H1 (cell line): ENCODE measurements at regions not wholly inside any gene's neighbourhood (a gene's known extent, or its start where the extent isn't known, plus 50 kb on each side); places are given as distances from the start of the nearest gene placed in this dataset.

Experiments
- E2F6 ChIP-seq: IDR thresholded peaks from 2 replicates; pipeline ENCODE4 v1.6.1; 2012; ENCODE audit warnings: inconsistent platforms
- RFX5 ChIP-seq: IDR thresholded peaks from 2 replicates; pipeline ENCODE4 v1.6.1; 2011; ENCODE audit warnings: low read depth, low read length, improper control_type of control experiment, borderline replicate concordance
- TCF12 ChIP-seq: IDR thresholded peaks from 2 replicates; pipeline ENCODE4 v1.6.1; 2011; ENCODE audit warnings: low read depth, mild to moderate bottlenecking, low read length
- TF ChIP-seq, protein P1 (sequence below): fragments of 300-600 bp; sonication (generic); IDR thresholded peaks from 2 replicates; pipeline ENCODE4 v1.7.1; 2012; ENCODE audit warnings: low read length, moderate library complexity, mild to moderate bottlenecking, inconsistent platforms; ENCODE audit not compliant: insufficient replicate concordance

DNA sequence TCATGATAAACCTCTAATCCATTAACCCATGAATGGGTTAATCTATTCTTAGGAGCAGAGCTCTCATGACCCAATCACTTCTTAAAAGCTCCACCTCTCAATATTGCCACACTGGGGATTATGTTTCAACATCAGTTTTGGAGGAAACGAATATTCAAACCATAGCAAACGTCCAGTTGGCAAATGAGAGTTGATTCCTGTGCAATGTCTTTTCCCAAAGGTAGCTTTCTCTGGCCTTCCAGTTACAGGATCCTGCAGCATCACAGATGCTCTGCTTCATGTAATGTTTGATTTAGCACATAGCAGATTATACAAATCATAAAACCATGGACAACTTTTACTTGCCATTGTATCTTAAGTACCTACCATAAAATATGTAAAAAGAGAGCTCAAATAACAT lies 481.0 kb downstream of the TNS1 start (continued):
- TF ChIP-seq, protein P1, sequence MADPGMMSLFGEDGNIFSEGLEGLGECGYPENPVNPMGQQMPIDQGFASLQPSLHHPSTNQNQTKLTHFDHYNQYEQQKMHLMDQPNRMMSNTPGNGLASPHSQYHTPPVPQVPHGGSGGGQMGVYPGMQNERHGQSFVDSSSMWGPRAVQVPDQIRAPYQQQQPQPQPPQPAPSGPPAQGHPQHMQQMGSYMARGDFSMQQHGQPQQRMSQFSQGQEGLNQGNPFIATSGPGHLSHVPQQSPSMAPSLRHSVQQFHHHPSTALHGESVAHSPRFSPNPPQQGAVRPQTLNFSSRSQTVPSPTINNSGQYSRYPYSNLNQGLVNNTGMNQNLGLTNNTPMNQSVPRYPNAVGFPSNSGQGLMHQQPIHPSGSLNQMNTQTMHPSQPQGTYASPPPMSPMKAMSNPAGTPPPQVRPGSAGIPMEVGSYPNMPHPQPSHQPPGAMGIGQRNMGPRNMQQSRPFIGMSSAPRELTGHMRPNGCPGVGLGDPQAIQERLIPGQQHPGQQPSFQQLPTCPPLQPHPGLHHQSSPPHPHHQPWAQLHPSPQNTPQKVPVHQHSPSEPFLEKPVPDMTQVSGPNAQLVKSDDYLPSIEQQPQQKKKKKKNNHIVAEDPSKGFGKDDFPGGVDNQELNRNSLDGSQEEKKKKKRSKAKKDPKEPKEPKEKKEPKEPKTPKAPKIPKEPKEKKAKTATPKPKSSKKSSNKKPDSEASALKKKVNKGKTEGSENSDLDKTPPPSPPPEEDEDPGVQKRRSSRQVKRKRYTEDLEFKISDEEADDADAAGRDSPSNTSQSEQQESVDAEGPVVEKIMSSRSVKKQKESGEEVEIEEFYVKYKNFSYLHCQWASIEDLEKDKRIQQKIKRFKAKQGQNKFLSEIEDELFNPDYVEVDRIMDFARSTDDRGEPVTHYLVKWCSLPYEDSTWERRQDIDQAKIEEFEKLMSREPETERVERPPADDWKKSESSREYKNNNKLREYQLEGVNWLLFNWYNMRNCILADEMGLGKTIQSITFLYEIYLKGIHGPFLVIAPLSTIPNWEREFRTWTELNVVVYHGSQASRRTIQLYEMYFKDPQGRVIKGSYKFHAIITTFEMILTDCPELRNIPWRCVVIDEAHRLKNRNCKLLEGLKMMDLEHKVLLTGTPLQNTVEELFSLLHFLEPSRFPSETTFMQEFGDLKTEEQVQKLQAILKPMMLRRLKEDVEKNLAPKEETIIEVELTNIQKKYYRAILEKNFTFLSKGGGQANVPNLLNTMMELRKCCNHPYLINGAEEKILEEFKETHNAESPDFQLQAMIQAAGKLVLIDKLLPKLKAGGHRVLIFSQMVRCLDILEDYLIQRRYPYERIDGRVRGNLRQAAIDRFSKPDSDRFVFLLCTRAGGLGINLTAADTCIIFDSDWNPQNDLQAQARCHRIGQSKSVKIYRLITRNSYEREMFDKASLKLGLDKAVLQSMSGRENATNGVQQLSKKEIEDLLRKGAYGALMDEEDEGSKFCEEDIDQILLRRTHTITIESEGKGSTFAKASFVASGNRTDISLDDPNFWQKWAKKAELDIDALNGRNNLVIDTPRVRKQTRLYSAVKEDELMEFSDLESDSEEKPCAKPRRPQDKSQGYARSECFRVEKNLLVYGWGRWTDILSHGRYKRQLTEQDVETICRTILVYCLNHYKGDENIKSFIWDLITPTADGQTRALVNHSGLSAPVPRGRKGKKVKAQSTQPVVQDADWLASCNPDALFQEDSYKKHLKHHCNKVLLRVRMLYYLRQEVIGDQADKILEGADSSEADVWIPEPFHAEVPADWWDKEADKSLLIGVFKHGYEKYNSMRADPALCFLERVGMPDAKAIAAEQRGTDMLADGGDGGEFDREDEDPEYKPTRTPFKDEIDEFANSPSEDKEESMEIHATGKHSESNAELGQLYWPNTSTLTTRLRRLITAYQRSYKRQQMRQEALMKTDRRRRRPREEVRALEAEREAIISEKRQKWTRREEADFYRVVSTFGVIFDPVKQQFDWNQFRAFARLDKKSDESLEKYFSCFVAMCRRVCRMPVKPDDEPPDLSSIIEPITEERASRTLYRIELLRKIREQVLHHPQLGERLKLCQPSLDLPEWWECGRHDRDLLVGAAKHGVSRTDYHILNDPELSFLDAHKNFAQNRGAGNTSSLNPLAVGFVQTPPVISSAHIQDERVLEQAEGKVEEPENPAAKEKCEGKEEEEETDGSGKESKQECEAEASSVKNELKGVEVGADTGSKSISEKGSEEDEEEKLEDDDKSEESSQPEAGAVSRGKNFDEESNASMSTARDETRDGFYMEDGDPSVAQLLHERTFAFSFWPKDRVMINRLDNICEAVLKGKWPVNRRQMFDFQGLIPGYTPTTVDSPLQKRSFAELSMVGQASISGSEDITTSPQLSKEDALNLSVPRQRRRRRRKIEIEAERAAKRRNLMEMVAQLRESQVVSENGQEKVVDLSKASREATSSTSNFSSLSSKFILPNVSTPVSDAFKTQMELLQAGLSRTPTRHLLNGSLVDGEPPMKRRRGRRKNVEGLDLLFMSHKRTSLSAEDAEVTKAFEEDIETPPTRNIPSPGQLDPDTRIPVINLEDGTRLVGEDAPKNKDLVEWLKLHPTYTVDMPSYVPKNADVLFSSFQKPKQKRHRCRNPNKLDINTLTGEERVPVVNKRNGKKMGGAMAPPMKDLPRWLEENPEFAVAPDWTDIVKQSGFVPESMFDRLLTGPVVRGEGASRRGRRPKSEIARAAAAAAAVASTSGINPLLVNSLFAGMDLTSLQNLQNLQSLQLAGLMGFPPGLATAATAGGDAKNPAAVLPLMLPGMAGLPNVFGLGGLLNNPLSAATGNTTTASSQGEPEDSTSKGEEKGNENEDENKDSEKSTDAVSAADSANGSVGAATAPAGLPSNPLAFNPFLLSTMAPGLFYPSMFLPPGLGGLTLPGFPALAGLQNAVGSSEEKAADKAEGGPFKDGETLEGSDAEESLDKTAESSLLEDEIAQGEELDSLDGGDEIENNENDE = no peak
- no peak for TF ChIP-seq E2F6
- no peak for TF ChIP-seq TCF12
- TF ChIP-seq RFX5 = no peak
- TF ChIP-seq, all 59 proteins: peak for 0
